Ovary (tissue), 7 donors: ENCODE measurements at regions not wholly inside any gene's neighbourhood (a gene's known extent, or its start where the extent isn't known, plus 50 kb on each side); places are given as distances from the start of the nearest gene placed in this dataset.

Source experiments
- DNase-seq, 5 donors: peaks; one replicate each; pipeline ENCODE4 v3.0.0-alpha.2; 2019 to 2020
- H3K27ac ChIP-seq, 2 donors: fragments of 200-600 bp; one replicate each; pipeline versions ENCODE4 v1.5.1 to v1.8.0; 2019 to 2022
- H3K27me3 ChIP-seq: fragments of 200-600 bp; one replicate; pipeline ENCODE4 v1.8.0; 2022
- H3K36me3 ChIP-seq: fragments of 200-600 bp; sonication (generic); one replicate; pipeline ENCODE4 v1.5.1; 2019
- H3K4me1 ChIP-seq: one replicate; pipeline ENCODE4 v1.8.1; 2013; ENCODE audit warnings: mild to moderate bottlenecking, moderate library complexity; ENCODE audit not compliant: insufficient read depth
- H3K4me3 ChIP-seq: fragments of 200-600 bp; sonication (generic); one replicate; pipeline ENCODE4 v1.5.1; 2017
- H3K9me3 ChIP-seq, 2 donors: fragments of 200-600 bp in 1 of 2; sonication (generic) in 1 of 2; one replicate each; pipeline versions ENCODE4 v1.5.1 to v1.8.1; 2013 to 2019; ENCODE audit warnings: mild to moderate bottlenecking in 1 of 2, moderate library complexity in 1 of 2
- CTCF ChIP-seq, 3 donors: fragments of 450-650 bp in 2 of 3; fragments of 200-600 bp in 1 of 3; IDR thresholded peaks; one replicate each; pipeline versions ENCODE4 v1.5.1 to v1.8.0; 2016 to 2022; ENCODE audit warnings: antibody characterized with exemption in 3 of 3, mild to moderate bottlenecking in 1 of 3
- EP300 ChIP-seq: sonication (generic); formaldehyde crosslinking; IDR thresholded peaks from one replicate; pipeline ENCODE4 v1.6.1; 2017; ENCODE audit warnings: antibody characterized with exemption
- POLR2A ChIP-seq: fragments of 450-650 bp; IDR thresholded peaks from one replicate; pipeline ENCODE4 v1.6.1; 2017; ENCODE audit warnings: antibody characterized with exemption, mild to moderate bottlenecking, moderate library complexity
- WGBS, 3 donors: extraction: QIAGEN DNeasy Blood & Tissue Kit in 1 of 3; methylation state at CpG; one replicate each; pipeline versions ENCODE4 v1.1.5 to v1.1.7; 2013 to 2017; 5-methylcytosine and 5-hydroxymethylcytosine counted together
- intact Hi-C, 4 donors: fragments of 100-400 bp; cut with DNase I; formaldehyde crosslinking; loops; one replicate each; pipeline versions ENCODE4 v1.11.0 to v1.15.1; 2022 to 2023
- donor health status: DM: no; HTN: no; CAD: no; lungs with moderate emphysema.
- donor health status: DM: no; HTN: no; CAD: no.
- donor health status: Bipolar disorder and iron deficiency.
- donor health status: DM: no; HTN: no; CAD: no.
- donor health status: DM: yes; HTN: yes; CAD: no.

- Histone ChIP-seq H3K4me3 (no peak overlapping the region), H3K9me3 (no peaks in the 10 kb centered on the region), H3K4me1 (no peaks in the 10 kb centered on the region), H3K27ac (no peak overlapping the region), H3K36me3 (no peaks in the 10 kb centered on the region), H3K27me3 (no peaks in the 10 kb centered on the region)
- intact Hi-C loops = no loop called here
- TF ChIP-seq POLR2A (no peak), CTCF (IDR thresholded peaks at IDR 0.05) (no peak), EP300 (no peak)
- 75 to 82% (median 77%) methylated on average over 3 of the region's 3 CpGs for WGBS, 3 donors
- no peak for DNase-seq
Measured at GRCh38 chr1:194709439-194709838, 1523.0 kb upstream of the B3GALT2 start.

GRCh38 chr1:194707074-194707473, 1520.7 kb upstream of the B3GALT2 start:
- Histone ChIP-seq H3K36me3 (no peaks in the 10 kb centered on the region), H3K4me1 (no peaks in the 10 kb centered on the region), H3K27me3 (no peaks in the 10 kb centered on the region), H3K4me3 (no peak overlapping the region), H3K27ac (no peak overlapping the region), H3K9me3 (no peaks in the 10 kb centered on the region)
- TF ChIP-seq POLR2A (no peak), EP300 (no peak), CTCF (IDR thresholded peaks at IDR 0.05) (no peak)
- WGBS, 3 donors = 90 to 95% (median 93%) methylated on average over 6 of the region's 6 CpGs
- intact Hi-C loops = no loop called here
- DNase-seq = no peak

- WGBS, 3 donors = 5 to 22% (median 9%) methylated on average over 3 of the region's 3 CpGs
- TF ChIP-seq EP300 (no peak), POLR2A (no peak), CTCF (IDR thresholded peaks at IDR 0.05) (no peak)
- H3K9me3 ChIP-seq = no peaks in the 10 kb centered on the region
- no peaks in the 10 kb centered on the region for H3K27me3 ChIP-seq
- no peak overlapping the region for H3K27ac ChIP-seq
- no peak overlapping the region for H3K4me3 ChIP-seq
- intact Hi-C loops = no loop called here
- H3K36me3 ChIP-seq = no peaks in the 10 kb centered on the region
- DNase-seq = no peak
- no peaks in the 10 kb centered on the region for H3K4me1 ChIP-seq
Measured at GRCh38 chr1:194705123-194705854, 1518.9 kb upstream of the B3GALT2 start.

- intact Hi-C loops = no loop called here
- Histone ChIP-seq H3K27me3 (no peaks in the 10 kb centered on the region), H3K9me3 (no peaks in the 10 kb centered on the region), H3K4me1 (peaks cover 1% of the 10 kb centered on the region), H3K27ac (no peak overlapping the region), H3K36me3 (no peaks in the 10 kb centered on the region), H3K4me3 (no peak overlapping the region)
- TF ChIP-seq POLR2A (no peak), CTCF (IDR thresholded peaks at IDR 0.05) (no peak), EP300 (no peak)
- no peak for DNase-seq
- 15 to 30% (median 24%) methylated on average over 7 of the region's 7 CpGs for WGBS, 3 donors
Measured at GRCh38 chr1:194698908-194699318, 1512.5 kb upstream of the B3GALT2 start.
